OCI-LY7 (cell line): ENCODE measurements at regions not wholly inside any gene's neighbourhood (a gene's known extent, or its start where the extent isn't known, plus 50 kb on each side); places are given as distances from the start of the nearest gene placed in this dataset.

Experiments
- EZH2phosphoT487 ChIP-seq: fragments of 200-600 bp; sonication (generic); IDR thresholded peaks from 2 replicates; pipeline ENCODE4 v1.6.1; 2018; ENCODE audit warnings: low read depth, borderline replicate concordance, mild to moderate bottlenecking, mixed run types, antibody characterized with exemption, low read length, moderate library complexity, mixed read lengths
- TF ChIP-seq, protein P1 (sequence below): fragments of 200-600 bp; sonication (generic); conservative IDR thresholded peaks from 2 replicates; pipeline ENCODE4 v1.5.1; 2014; ENCODE audit warnings: mild to moderate bottlenecking, antibody characterized with exemption, low read length, moderate library complexity, mixed read lengths

DNA sequence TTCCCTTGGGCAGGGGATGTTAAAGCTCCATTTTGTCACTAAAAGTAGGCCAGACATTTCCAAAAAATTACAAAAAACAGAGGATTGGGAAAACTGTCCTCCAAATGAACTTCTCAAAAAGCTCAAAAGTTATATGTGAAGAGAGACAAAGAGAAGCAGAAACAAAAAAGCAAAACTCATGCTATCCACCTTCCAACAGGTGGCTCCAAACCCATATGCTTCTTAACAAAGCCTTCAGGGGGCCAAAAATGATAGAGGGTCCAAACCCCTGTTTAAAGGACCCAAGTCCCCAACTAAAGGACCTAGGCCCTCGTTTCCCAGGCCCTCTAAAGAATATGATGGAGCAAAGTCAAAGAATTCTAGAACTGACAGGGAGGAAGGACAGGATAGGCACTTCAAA, 146.7 kb downstream of the AASDHPPT start:
- TF ChIP-seq, protein P1, sequence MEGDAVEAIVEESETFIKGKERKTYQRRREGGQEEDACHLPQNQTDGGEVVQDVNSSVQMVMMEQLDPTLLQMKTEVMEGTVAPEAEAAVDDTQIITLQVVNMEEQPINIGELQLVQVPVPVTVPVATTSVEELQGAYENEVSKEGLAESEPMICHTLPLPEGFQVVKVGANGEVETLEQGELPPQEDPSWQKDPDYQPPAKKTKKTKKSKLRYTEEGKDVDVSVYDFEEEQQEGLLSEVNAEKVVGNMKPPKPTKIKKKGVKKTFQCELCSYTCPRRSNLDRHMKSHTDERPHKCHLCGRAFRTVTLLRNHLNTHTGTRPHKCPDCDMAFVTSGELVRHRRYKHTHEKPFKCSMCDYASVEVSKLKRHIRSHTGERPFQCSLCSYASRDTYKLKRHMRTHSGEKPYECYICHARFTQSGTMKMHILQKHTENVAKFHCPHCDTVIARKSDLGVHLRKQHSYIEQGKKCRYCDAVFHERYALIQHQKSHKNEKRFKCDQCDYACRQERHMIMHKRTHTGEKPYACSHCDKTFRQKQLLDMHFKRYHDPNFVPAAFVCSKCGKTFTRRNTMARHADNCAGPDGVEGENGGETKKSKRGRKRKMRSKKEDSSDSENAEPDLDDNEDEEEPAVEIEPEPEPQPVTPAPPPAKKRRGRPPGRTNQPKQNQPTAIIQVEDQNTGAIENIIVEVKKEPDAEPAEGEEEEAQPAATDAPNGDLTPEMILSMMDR = no peak
- no peak for TF ChIP-seq EZH2phosphoT487
